Suprapubic skin (tissue), 4 donors: ENCODE measurements at regions not wholly inside any gene's neighbourhood (a gene's known extent, or its start where the extent isn't known, plus 50 kb on each side); places are given as distances from the start of the nearest gene placed in this dataset.

Source experiments
- DNase-seq, 2 donors: peaks; one replicate each; pipeline ENCODE4 v3.0.0-alpha.2; 2019; ENCODE audit warnings: low spot score in 2 of 2
- H3K27ac ChIP-seq: fragments of 200-600 bp; sonication (generic); one replicate; pipeline ENCODE4 v1.5.1; 2019
- H3K27me3 ChIP-seq: fragments of 200-600 bp; sonication (generic); one replicate; pipeline ENCODE4 v1.5.1; 2019
- H3K36me3 ChIP-seq: fragments of 200-600 bp; sonication (generic); one replicate; pipeline ENCODE4 v1.5.1; 2019
- H3K4me1 ChIP-seq: fragments of 200-600 bp; sonication (generic); one replicate; pipeline ENCODE4 v1.5.1; 2019
- H3K4me3 ChIP-seq: fragments of 200-600 bp; sonication (generic); one replicate; pipeline ENCODE4 v1.5.1; 2019; ENCODE audit warnings: mild to moderate bottlenecking
- H3K9me3 ChIP-seq: fragments of 200-600 bp; sonication (generic); one replicate; pipeline ENCODE4 v1.5.1; 2019
- CTCF ChIP-seq, 2 donors: fragments of 200-600 bp in 1 of 2; fragments of 450-650 bp in 1 of 2; sonication (generic) in 1 of 2; IDR thresholded peaks; one replicate each; pipeline ENCODE4 v1.5.1; 2016 to 2019; ENCODE audit warnings: antibody characterized with exemption in 2 of 2, mild to moderate bottlenecking in 1 of 2, moderate library complexity in 1 of 2
- EP300 ChIP-seq: sonication (generic); formaldehyde crosslinking; IDR thresholded peaks from one replicate; pipeline ENCODE4 v1.6.1; 2017; ENCODE audit warnings: antibody characterized with exemption
- POLR2A ChIP-seq, 2 donors: fragments of 450-650 bp; IDR thresholded peaks; one replicate each; pipeline ENCODE4 v1.6.1; 2017; ENCODE audit warnings: antibody characterized with exemption in 2 of 2, mild to moderate bottlenecking in 2 of 2, moderate library complexity in 2 of 2
- POLR2AphosphoS5 ChIP-seq, 3 donors: sonication (generic); formaldehyde crosslinking; IDR thresholded peaks; one replicate each; pipeline ENCODE4 v1.6.1; 2017; ENCODE audit warnings: antibody characterized with exemption in 3 of 3
- WGBS: methylation state at CpG from one replicate; pipeline ENCODE4 v1.1.5; 2018; 5-methylcytosine and 5-hydroxymethylcytosine counted together

- no peak overlapping the region for H3K4me3 ChIP-seq
- H3K27ac ChIP-seq = no peak overlapping the region
- WGBS = 73% methylated on average over 2 of the region's 2 CpGs
- no peak for TF ChIP-seq EP300
- TF ChIP-seq CTCF (IDR thresholded peaks at IDR 0.05) = no peak
- no peak for TF ChIP-seq POLR2AphosphoS5 (IDR thresholded peaks at IDR 0.05)
- TF ChIP-seq POLR2A (IDR thresholded peaks at IDR 0.05) = no peak
- no peaks in the 10 kb centered on the region for H3K36me3 ChIP-seq
- H3K27me3 ChIP-seq = no peaks in the 10 kb centered on the region
- no peak for DNase-seq
- no peaks in the 10 kb centered on the region for H3K4me1 ChIP-seq
- no peaks in the 10 kb centered on the region for H3K9me3 ChIP-seq
These were observed 722.7 kb downstream of the TSN start for GRCh38 chr2:122478117-122478516.

- TF ChIP-seq CTCF (IDR thresholded peaks at IDR 0.05) = no peak
- no peak for TF ChIP-seq POLR2A (IDR thresholded peaks at IDR 0.05)
- 50% methylated on average over 2 of the region's 2 CpGs for WGBS
These were observed 723.3 kb downstream of the TSN start for GRCh38 chr2:122478771-122479170.

GRCh38 chr2:122480501-122481243 is 725.2 kb downstream of the TSN start:
- 70% methylated on average over 6 of the region's 6 CpGs for WGBS
- no peak for DNase-seq
- Histone ChIP-seq H3K4me1 (no peaks in the 10 kb centered on the region), H3K9me3 (no peaks in the 10 kb centered on the region), H3K27ac (no peak overlapping the region), H3K36me3 (no peaks in the 10 kb centered on the region), H3K4me3 (no peak overlapping the region), H3K27me3 (no peaks in the 10 kb centered on the region)
- no peak for TF ChIP-seq POLR2AphosphoS5 (IDR thresholded peaks at IDR 0.05)
- TF ChIP-seq CTCF (IDR thresholded peaks at IDR 0.05) = no peak
- no peak for TF ChIP-seq POLR2A (IDR thresholded peaks at IDR 0.05)
- no peak for TF ChIP-seq EP300

More at GRCh38 chr2:122478771-122479170, 723.3 kb downstream of the TSN start:
- no peak overlapping the region for H3K4me3 ChIP-seq
- no peaks in the 10 kb centered on the region for H3K9me3 ChIP-seq
- no peaks in the 10 kb centered on the region for H3K4me1 ChIP-seq
- no peaks in the 10 kb centered on the region for H3K27me3 ChIP-seq
- no peak overlapping the region for H3K27ac ChIP-seq
- H3K36me3 ChIP-seq = no peaks in the 10 kb centered on the region
- DNase-seq = no peak

- Histone ChIP-seq H3K36me3 (no peaks in the 10 kb centered on the region), H3K4me3 (no peak overlapping the region), H3K4me1 (no peaks in the 10 kb centered on the region), H3K27ac (no peak overlapping the region), H3K27me3 (no peaks in the 10 kb centered on the region), H3K9me3 (no peaks in the 10 kb centered on the region)
- no peak for TF ChIP-seq POLR2AphosphoS5 (IDR thresholded peaks at IDR 0.05)
- no peak for TF ChIP-seq POLR2A (IDR thresholded peaks at IDR 0.05)
- no peak for TF ChIP-seq EP300
- TF ChIP-seq CTCF (IDR thresholded peaks at IDR 0.05) = no peak
- WGBS = 86% methylated on average over 2 of the region's 2 CpGs
- no peak for DNase-seq
These were observed 725.8 kb downstream of the TSN start for GRCh38 chr2:122481244-122481622.

- TF ChIP-seq POLR2A (IDR thresholded peaks at IDR 0.05) = no peak
- no peak for TF ChIP-seq EP300
- no peak for TF ChIP-seq CTCF (IDR thresholded peaks at IDR 0.05)
- TF ChIP-seq POLR2AphosphoS5 (IDR thresholded peaks at IDR 0.05) = no peak
- no peak overlapping the region for H3K4me3 ChIP-seq
- no peak for DNase-seq
- no peaks in the 10 kb centered on the region for H3K4me1 ChIP-seq
- H3K36me3 ChIP-seq = no peaks in the 10 kb centered on the region
- H3K27ac ChIP-seq = no peak overlapping the region
- no peaks in the 10 kb centered on the region for H3K9me3 ChIP-seq
- H3K27me3 ChIP-seq = no peaks in the 10 kb centered on the region
These were observed 726.3 kb downstream of the TSN start for GRCh38 chr2:122481717-122482116.
